ENCODE measurements at regions not wholly inside any gene's neighbourhood (a gene's known extent, or its start where the extent isn't known, plus 50 kb on each side); places are given as distances from the start of the nearest gene placed in this dataset.

DNA sequence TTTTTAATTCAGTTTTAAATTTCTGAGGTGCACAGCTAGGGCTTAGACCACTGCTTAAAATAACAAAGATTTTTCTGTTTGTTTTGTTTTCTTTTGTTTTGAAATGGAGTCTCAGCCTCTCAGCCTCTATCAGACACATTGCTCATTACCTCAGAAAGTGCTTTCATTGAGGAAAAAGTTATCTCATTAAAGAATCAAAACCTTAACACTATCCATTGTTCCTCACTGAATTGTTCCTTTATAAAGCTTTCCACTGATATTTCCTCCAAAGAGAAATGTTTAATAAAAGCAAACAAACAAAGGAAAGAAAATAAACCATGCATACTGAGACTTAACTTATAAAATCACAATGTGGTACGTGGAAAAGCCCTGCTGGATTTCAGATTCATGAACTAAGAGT lies 63.8 kb downstream of the SIPA1L2 start:
- TF ChIP-seq, protein P1, sequence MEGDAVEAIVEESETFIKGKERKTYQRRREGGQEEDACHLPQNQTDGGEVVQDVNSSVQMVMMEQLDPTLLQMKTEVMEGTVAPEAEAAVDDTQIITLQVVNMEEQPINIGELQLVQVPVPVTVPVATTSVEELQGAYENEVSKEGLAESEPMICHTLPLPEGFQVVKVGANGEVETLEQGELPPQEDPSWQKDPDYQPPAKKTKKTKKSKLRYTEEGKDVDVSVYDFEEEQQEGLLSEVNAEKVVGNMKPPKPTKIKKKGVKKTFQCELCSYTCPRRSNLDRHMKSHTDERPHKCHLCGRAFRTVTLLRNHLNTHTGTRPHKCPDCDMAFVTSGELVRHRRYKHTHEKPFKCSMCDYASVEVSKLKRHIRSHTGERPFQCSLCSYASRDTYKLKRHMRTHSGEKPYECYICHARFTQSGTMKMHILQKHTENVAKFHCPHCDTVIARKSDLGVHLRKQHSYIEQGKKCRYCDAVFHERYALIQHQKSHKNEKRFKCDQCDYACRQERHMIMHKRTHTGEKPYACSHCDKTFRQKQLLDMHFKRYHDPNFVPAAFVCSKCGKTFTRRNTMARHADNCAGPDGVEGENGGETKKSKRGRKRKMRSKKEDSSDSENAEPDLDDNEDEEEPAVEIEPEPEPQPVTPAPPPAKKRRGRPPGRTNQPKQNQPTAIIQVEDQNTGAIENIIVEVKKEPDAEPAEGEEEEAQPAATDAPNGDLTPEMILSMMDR (IDR thresholded peaks at IDR 0.05) = no peak
- TF ChIP-seq ZFX (IDR thresholded peaks at IDR 0.05; ENCODE audit: borderline replicate concordance) = no peak
- H3K27ac ChIP-seq = no peak overlapping the region

DNA sequence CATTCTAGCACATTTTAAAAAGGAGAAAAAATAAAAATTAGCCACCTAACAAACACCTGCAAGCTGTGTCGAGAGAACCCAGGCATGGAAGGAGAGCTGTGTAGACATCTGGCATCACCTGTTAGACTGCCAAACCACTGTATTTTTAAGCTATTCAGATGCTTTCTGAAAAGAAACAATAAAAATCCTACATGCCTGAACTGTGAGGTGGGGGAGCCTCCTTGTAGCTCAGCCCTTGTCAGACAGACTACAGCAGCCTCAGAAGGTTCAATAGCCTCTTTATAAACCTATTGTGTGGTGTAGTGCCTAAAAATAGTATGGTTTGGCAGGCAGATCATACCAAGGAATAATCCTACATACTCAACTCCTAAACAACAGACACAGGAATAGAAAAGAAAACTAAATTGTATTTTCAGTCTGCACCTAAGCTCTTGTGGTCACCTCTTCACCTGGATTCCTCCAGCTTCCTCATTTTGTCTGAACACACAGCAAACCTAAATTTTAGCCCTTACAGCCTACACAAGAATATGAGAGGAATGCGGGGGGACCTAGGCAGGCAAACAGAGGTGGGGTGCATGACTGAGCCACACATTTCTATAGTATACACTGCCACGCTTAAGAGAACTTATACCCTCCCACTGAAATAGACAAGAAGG lies 67.0 kb downstream of the SIPA1L2 start:
- TF ChIP-seq, protein P1 (IDR thresholded peaks at IDR 0.05) = no peak
- no peak for TF ChIP-seq ZFX (IDR thresholded peaks at IDR 0.05; ENCODE audit: borderline replicate concordance)
- H3K27ac ChIP-seq = no peak overlapping the region

DNA sequence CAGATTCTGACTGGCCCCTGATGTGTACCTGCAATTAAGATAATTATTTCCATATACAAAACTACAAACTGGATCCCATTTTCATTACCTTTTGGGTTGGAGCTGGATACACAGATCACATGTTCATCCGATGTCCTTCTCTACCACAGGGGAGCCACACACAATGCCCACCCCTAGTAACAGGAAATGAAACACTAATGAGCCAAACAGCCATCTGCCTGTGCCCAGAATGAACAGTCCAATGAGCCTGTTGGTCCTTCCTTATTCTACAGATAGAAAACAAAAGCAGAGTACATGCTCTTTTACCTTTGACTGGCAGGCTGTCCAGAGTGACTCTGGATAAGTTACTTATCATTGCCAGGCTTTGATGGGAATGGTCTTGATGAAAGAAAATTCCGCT lies 68.6 kb downstream of the SIPA1L2 start:
- no peak overlapping the region for H3K27ac ChIP-seq

DNA sequence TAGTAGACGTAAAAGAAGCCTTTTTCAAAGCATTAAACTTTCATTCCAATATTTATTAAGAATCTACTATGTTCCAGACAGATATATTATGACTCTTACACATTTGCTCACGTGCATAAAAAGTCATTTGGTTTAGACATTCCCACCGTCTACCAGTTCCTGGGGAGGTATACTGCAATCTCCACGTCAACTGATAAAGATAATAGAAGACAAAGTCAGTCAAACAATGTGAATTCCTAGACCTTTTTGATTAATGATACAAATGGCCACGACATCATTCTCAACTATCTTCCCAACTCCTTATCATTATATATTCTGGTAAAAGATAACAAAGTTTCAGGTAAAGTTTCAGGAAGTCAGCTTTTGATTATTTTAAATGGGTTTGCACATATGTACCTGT lies 69.0 kb downstream of the SIPA1L2 start:
- H3K27ac ChIP-seq = no peak overlapping the region
- TF ChIP-seq, protein P1 (IDR thresholded peaks at IDR 0.05) = no peak
- TF ChIP-seq ZFX (IDR thresholded peaks at IDR 0.05; ENCODE audit: borderline replicate concordance) = no peak

More for the DNA sequence above, 68.6 kb downstream of the SIPA1L2 start:
- TF ChIP-seq, protein P1 (IDR thresholded peaks at IDR 0.05) = no peak
- TF ChIP-seq ZFX (IDR thresholded peaks at IDR 0.05; ENCODE audit: borderline replicate concordance) = no peak

DNA sequence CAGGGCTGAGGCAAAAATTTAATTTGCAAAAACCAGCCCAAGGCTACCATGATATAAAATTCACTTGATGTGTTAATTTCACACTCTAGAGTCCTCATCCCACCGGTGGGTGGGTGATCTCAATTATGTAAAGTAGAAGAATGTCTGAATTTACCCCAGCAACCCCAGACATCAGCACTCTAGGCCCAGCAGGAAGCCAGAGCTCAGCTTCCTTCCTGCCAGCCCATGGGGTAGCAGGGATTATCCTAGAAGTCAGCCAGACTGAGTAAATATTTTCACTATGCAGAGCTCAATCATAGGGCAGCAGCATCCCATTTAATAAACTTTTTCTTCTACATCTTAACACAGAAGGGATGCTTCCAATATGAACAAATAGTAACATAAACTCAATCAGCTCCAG lies 71.0 kb downstream of the SIPA1L2 start:
- no peak for TF ChIP-seq ZFX (IDR thresholded peaks at IDR 0.05; ENCODE audit: borderline replicate concordance)
- TF ChIP-seq, protein P1 (IDR thresholded peaks at IDR 0.05) = no peak
- H3K27ac ChIP-seq = no peak overlapping the region

DNA sequence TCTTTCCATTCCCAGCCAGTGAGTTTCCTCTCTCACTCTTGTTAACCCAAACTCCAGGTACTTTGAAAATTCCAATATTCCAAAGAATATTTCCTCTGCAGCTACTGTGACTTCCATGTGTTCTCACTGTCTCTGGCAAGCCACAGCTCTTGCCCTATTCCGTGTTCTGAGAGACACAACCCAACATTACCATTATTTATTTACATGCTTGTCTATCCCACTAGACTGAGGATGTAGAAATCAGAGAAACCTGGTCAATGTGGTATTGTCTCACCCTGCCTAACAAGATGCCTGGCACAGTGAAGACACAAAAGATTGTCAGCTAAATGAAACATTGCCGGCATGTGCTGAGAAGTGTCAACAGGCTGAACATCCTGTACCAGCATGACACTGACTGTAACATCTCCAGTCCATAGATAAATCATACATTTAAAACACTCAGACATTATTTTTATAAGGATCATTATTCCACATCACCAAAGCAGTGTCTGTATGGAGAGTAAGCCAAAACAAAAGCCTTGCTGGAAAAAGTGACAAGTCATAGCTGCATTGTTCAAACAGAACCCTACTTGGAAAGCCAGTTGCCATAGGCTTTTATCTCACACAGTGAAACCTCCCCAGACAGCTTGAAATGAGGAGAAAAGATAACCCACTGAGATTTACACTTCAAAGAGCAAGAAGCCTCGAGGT lies 72.3 kb downstream of the SIPA1L2 start:
- H3K27ac ChIP-seq = no peak overlapping the region
- TF ChIP-seq, protein P1 (IDR thresholded peaks at IDR 0.05) = no peak
- no peak for TF ChIP-seq ZFX (IDR thresholded peaks at IDR 0.05; ENCODE audit: borderline replicate concordance)

DNA sequence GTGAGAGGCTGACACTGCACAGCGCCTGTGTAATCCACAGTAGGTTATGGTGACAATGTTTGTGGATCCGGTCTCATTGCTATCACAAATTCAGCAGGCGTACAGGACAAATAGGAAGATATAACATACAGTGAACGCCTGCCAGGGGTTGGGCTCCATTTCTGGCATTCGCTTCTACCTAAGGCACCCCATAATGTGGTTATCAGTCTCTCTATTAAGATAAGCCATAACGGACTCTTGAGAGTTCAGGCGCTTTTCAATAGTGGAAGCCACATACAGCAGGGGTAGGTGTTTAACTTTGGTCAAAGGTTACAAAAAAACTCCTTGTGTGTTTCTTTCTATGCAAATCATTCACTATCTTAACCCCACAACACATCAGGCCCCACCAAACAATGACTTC lies 72.8 kb downstream of the SIPA1L2 start:
- TF ChIP-seq, protein P1 (IDR thresholded peaks at IDR 0.05) = no peak
- no peak for TF ChIP-seq ZFX (IDR thresholded peaks at IDR 0.05; ENCODE audit: borderline replicate concordance)
- H3K27ac ChIP-seq = no peak overlapping the region

Measured in 22Rv1 (cell line).